Testis (tissue), 2 donors: ENCODE measurements at regions not wholly inside any gene's neighbourhood (a gene's known extent, or its start where the extent isn't known, plus 50 kb on each side); places are given as distances from the start of the nearest gene placed in this dataset.

ENCODE experiments used
- DNase-seq: peaks from one replicate; pipeline ENCODE4 v3.0.0-alpha.2; 2019
- H3K27ac ChIP-seq, 2 donors: fragments of 200-600 bp; sonication (generic); one replicate each; pipeline ENCODE4 v1.5.1; 2019
- H3K27me3 ChIP-seq: fragments of 200-600 bp; sonication (generic); one replicate; pipeline ENCODE4 v1.5.1; 2019
- H3K36me3 ChIP-seq: fragments of 200-600 bp; sonication (generic); one replicate; pipeline ENCODE4 v1.5.1; 2017; ENCODE audit warnings: low read depth; ENCODE audit errors: missing control alignments
- H3K4me1 ChIP-seq: fragments of 200-600 bp; sonication (generic); one replicate; pipeline ENCODE4 v1.5.1; 2019
- H3K4me3 ChIP-seq, 2 donors: fragments of 200-600 bp; sonication (generic); one replicate each; pipeline ENCODE4 v1.5.1; 2017 to 2019
- H3K9me3 ChIP-seq: fragments of 200-600 bp; sonication (generic); one replicate; pipeline ENCODE4 v1.5.1; 2017
- POLR2A ChIP-seq: fragments of 450-650 bp; IDR thresholded peaks from one replicate; pipeline ENCODE4 v1.6.1; 2017; ENCODE audit warnings: antibody characterized with exemption, mild to moderate bottlenecking, moderate library complexity
- WGBS, 2 donors: methylation state at CpG; one replicate each; pipeline ENCODE4 v1.1.5; 2018; 5-methylcytosine and 5-hydroxymethylcytosine counted together
- intact Hi-C: fragments of 100-400 bp; cut with DNase I; formaldehyde crosslinking; loops from one replicate; pipeline ENCODE4 v1.15.1; 2023; ENCODE audit warnings: low total_unique reads
- TF ChIP-seq, protein P1 (sequence below), 3 experiments: fragments of 450-650 bp in 2 of 3; fragments of 200-600 bp in 1 of 3; sonication (generic) in 1 of 3; IDR thresholded peaks; one replicate each; pipeline ENCODE4 v1.5.1; 2016 to 2019; ENCODE audit warnings: antibody characterized with exemption in 3 of 3, mild to moderate bottlenecking in 2 of 3, moderate library complexity in 1 of 3

DNA sequence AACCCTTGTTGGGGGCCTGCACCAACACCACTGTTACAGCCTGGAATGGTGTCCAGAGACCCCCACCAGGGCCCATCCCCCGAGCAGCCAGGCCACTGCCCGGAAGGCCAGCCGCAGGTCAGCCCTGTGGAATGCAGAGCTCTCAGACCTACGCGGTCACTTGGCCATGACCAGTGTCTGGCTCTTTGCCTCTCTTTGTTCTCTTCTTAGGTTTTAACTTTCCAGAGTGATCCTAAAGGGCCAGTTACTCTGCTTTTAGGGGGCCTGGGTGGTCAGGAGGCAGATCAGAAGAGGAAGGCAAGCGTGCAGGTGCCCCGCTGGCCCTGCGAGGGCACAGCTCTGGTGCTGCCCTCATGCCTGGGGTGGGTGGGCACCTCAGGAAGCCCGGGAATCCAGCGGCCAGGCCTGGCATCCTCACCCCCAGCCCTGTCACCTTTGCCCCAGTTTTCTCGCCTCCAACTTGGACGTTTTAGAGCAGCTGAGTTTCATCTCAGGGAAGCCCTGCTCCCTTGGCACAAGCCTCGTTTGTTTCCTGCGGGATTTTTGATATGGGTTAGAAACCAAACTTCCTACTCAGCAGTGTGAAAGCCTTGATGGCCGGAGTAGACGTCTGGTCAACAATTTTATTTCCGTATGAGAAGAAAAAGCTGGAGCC lies 62.5 kb upstream of the CHST15 start:
- 19 to 26% methylated on average over 16 to 17 of the region's 17 CpGs for WGBS, 2 donors
- Histone ChIP-seq H3K4me3 (no peak overlapping the region), H3K36me3 (no peaks in the 10 kb centered on the region), H3K9me3 (no peaks in the 10 kb centered on the region), H3K4me1 (peaks cover 15% of the 10 kb centered on the region), H3K27me3 (no peaks in the 10 kb centered on the region), H3K27ac (peak overlapping the region in 1 of 2 donors; percentile 61)
- intact Hi-C loops: no loop called here
- TF ChIP-seq, protein P1, sequence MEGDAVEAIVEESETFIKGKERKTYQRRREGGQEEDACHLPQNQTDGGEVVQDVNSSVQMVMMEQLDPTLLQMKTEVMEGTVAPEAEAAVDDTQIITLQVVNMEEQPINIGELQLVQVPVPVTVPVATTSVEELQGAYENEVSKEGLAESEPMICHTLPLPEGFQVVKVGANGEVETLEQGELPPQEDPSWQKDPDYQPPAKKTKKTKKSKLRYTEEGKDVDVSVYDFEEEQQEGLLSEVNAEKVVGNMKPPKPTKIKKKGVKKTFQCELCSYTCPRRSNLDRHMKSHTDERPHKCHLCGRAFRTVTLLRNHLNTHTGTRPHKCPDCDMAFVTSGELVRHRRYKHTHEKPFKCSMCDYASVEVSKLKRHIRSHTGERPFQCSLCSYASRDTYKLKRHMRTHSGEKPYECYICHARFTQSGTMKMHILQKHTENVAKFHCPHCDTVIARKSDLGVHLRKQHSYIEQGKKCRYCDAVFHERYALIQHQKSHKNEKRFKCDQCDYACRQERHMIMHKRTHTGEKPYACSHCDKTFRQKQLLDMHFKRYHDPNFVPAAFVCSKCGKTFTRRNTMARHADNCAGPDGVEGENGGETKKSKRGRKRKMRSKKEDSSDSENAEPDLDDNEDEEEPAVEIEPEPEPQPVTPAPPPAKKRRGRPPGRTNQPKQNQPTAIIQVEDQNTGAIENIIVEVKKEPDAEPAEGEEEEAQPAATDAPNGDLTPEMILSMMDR (IDR thresholded peaks at IDR 0.05): no peak
- TF ChIP-seq POLR2A: no peak
- DNase-seq: peak; percentile 50

DNA sequence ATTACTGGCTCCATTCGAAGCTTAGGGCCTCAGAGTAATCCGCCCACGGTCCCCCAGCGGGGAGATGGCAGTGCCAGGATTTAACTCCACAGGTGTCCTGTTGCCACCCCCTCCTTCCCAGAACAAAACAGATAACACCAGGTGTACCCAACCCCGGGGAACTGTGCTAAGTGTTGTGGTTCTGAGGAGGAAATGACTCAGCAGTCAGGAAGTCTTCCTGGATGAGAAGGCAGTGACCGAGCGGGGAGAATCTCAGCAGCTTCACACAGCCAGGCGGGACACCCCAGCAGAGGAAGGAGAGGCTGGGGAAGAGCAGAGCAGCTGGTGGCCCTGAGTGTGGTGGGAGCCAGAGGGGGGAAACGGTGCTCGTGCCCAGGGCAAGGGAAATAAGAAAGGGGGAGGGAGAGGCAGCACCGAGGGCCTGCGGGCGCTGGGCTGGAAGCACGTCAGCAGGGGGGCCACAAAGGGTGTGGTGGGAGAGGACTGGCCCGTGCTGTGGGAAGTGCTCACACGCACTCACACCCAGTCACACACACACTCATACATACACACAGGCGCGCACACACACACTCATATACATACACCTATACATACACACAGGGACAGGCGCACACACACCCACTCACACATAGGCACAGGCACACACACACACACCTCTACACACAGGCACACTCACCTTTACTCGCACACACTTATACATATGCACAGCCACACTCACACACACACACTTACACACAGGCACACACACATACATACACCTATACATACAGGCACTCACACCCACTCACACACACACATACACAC lies 59.8 kb upstream of the CHST15 start:
- Histone ChIP-seq H3K4me3 (no peak overlapping the region), H3K36me3 (no peaks in the 10 kb centered on the region), H3K27ac (peak overlapping the region in 1 of 2 donors; percentile 56), H3K4me1 (peaks cover 15% of the 10 kb centered on the region), H3K9me3 (no peaks in the 10 kb centered on the region), H3K27me3 (no peaks in the 10 kb centered on the region)
- intact Hi-C loops: no loop called here
- no peak for DNase-seq
- 35 to 50% methylated on average over 15 to 19 of the region's 20 CpGs for WGBS, 2 donors
- TF ChIP-seq, protein P1 (IDR thresholded peaks at IDR 0.05): no peak
- no peak for TF ChIP-seq POLR2A

DNA sequence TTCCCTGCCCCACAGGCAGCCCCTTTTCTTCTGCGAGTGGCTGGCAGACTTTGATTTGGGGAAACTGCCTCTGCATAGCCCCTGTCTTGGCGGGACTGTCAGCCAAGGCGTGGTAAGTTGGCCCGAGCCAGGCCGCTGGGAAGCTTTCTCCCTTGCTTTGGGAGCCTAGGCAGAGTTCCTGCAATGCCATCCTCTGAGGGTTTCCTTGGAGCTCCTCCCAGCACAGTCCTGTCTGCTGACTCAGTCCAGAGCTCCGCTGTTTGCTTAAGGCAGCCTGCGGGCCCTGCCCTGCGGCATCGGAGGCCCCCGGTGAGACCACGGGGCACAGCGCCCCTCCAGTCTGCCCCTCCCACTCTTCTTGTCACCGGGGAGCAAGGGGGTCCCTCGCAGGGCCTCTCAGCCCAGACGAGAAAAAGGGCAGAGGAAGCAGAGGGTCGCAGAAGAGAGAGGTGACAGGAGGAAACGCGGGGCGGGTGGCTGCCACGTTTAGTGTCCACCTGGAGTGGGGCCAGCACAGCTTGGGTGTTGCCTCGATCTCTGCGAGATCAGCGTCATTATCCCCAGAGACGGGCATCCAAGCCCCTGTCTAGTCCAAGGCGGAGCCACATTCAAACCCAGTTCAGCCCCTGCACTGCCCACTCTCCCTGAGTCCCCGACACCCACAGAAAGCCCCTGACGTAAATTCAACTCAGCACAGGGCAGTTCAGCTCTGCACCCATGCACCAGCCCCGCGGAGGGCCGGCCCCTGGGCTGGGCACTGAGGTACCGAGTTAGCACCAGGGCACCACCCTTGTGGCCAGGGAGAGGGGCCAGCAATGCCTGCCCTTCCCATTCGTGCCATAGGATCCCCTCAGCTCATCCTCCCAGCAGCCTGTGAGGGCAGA lies 59.0 kb upstream of the CHST15 start:
- Histone ChIP-seq H3K36me3 (no peaks in the 10 kb centered on the region), H3K27me3 (no peaks in the 10 kb centered on the region), H3K9me3 (no peaks in the 10 kb centered on the region), H3K4me1 (peaks cover 15% of the 10 kb centered on the region), H3K4me3 (no peak overlapping the region), H3K27ac (peak overlapping the region in 1 of 2 donors; percentile 56)
- intact Hi-C loops: no loop called here
- no peak for TF ChIP-seq POLR2A
- TF ChIP-seq, protein P1 (IDR thresholded peaks at IDR 0.05): no peak
- 66% methylated on average over 27 of the region's 32 CpGs; no CpG with 5 or more reads in 1 of the 2 donors for WGBS, 2 donors
- DNase-seq: no peak

DNA sequence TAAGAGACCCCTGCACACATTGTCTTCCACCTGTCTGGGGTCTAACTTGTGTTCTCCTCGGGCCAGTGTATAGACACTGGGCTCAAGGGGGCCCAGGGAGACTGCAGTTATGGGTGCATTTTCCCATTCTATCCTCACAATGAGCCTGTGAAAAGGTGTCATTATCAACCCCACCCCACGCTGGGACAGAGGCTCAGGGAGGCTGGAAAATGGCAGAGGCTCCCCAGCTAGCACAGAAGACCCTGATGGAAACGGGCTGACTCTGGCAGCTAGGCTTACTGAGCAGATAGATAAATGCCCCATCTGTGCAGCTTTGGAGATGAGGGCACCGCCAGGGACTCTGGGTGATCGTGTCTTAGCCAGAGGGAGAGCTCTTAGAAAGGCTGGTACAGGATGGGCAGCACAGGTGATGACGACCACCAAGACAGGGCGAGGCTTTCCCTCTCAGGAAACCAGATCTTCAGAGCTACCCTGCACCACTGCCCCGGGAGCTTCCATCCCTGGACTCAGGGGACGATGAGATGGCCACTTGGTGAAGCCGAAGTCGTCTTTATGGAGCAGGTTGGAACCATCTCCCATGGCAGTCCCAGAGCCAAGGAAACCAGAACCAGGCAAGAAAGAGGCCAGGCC lies 58.2 kb upstream of the CHST15 start:
- H3K27ac ChIP-seq: no peak overlapping the region
- DNase-seq: no peak
- WGBS, 2 donors: 89 to 91% methylated on average over 11 of the region's 11 CpGs

More for the DNA sequence above, 58.2 kb upstream of the CHST15 start:
- Histone ChIP-seq H3K4me1 (peaks cover 11% of the 10 kb centered on the region), H3K4me3 (no peak overlapping the region), H3K27me3 (no peaks in the 10 kb centered on the region), H3K36me3 (no peaks in the 10 kb centered on the region), H3K9me3 (no peaks in the 10 kb centered on the region)
- TF ChIP-seq POLR2A: no peak
- TF ChIP-seq, protein P1 (IDR thresholded peaks at IDR 0.05): no peak
- intact Hi-C loops: no loop called here
